NCI-H128 (cell line): ENCODE measurements at regions not wholly inside any gene's neighbourhood (a gene's known extent, or its start where the extent isn't known, plus 50 kb on each side); places are given as distances from the start of the nearest gene placed in this dataset.
"Not testable (repeated sequence)": the region's sequence is repeated elsewhere in the genome, so short reads cannot be mapped to it uniquely, and the experiment has no call there.

Source experiments
- DNase-seq: peaks from one replicate; lab custom pipeline; 2025; ENCODE audit not compliant: unreplicated experiment; lab: John Stamatoyannopoulos, UW

GRCh38 chrX:40885989-40886388 is 150.6 kb upstream of the MED14 start:
- DNase-seq: no peak

- DNase-seq: no peak
Measured at GRCh38 chrX:40887476-40887875, 152.1 kb upstream of the MED14 start.

GRCh38 chrX:40891798-40892197 is 156.5 kb upstream of the MED14 start:
- no peak for DNase-seq

GRCh38 chrX:40893251-40893910 is 158.0 kb upstream of the MED14 start:
- DNase-seq: no peak

- DNase-seq: no peak
Measured at GRCh38 chrX:40895246-40895645, 159.9 kb upstream of the MED14 start.

GRCh38 chrX:40897718-40898270 is 162.5 kb upstream of the MED14 start:
- no peak for DNase-seq

GRCh38 chrX:40904739-40905138 is 169.4 kb upstream of the MED14 start:
- not testable (repeated sequence) for DNase-seq

GRCh38 chrX:40908026-40908425 is 172.7 kb upstream of the MED14 start:
- DNase-seq: no peak

- DNase-seq: no peak
Measured at GRCh38 chrX:40908857-40909475, 173.6 kb upstream of the MED14 start.

GRCh38 chrX:40912166-40912565 is 173.1 kb upstream of the USP9X start:
- peak; percentile 22 for DNase-seq

GRCh38 chrX:40912576-40912975 is 172.7 kb upstream of the USP9X start:
- no peak for DNase-seq

GRCh38 chrX:40920351-40920750 is 164.9 kb upstream of the USP9X start:
- no peak for DNase-seq

- no peak for DNase-seq
Measured at GRCh38 chrX:40922307-40922706, 162.9 kb upstream of the USP9X start.

GRCh38 chrX:40926739-40927427 is 158.4 kb upstream of the USP9X start:
- not testable (repeated sequence) for DNase-seq

GRCh38 chrX:40928076-40928475 is 157.2 kb upstream of the USP9X start:
- DNase-seq: no peak

GRCh38 chrX:40931921-40932320 is 153.3 kb upstream of the USP9X start:
- DNase-seq: no peak

GRCh38 chrX:40933132-40933705 is 152.0 kb upstream of the USP9X start:
- DNase-seq: no peak

GRCh38 chrX:40933706-40934425 is 151.4 kb upstream of the USP9X start:
- DNase-seq: no peak

- DNase-seq: no peak
Measured at GRCh38 chrX:40936827-40937226, 148.4 kb upstream of the USP9X start.

- DNase-seq: no peak
Measured at GRCh38 chrX:40938423-40938822, 146.8 kb upstream of the USP9X start.

- DNase-seq: no peak
Measured at GRCh38 chrX:40943093-40943641, 142.1 kb upstream of the USP9X start.
